ENCODE measurements at regions not wholly inside any gene's neighbourhood (a gene's known extent, or its start where the extent isn't known, plus 50 kb on each side); places are given as distances from the start of the nearest gene placed in this dataset.

- TF ChIP-seq POLR2A (IDR thresholded peaks at IDR 0.05) = no peak
- no peak for TF ChIP-seq CTCF (IDR thresholded peaks at IDR 0.05)
- TF ChIP-seq POLR2AphosphoS5 (IDR thresholded peaks at IDR 0.05; ENCODE audit: insufficient read depth in 1 of 2, low read depth in 1 of 2) = no peak
These were observed 149.2 kb upstream of the BTG1 start for GRCh38 chr12:92294676-92295440.
